Fibroblast of lung (primary cell): ENCODE measurements at regions not wholly inside any gene's neighbourhood (a gene's known extent, or its start where the extent isn't known, plus 50 kb on each side); places are given as distances from the start of the nearest gene placed in this dataset.

ENCODE experiments used
- DNase-seq, 2 donors: peaks; one replicate each; pipeline versions ENCODE4 v3.0.0 to v3.0.0-alpha.2; 2010; ENCODE audit warnings: low read depth in 2 of 2
- H2AFZ ChIP-seq: 2 replicates; pipeline ENCODE4 v1.5.1; 2012; ENCODE audit warnings: low read length, control low read depth, inconsistent platforms
- H3K27ac ChIP-seq: 2 replicates; pipeline ENCODE4 v1.5.1; 2011; ENCODE audit warnings: low read length, control low read depth; ENCODE audit not compliant: insufficient read depth
- H3K27me3 ChIP-seq: 2 replicates; pipeline ENCODE4 v1.5.1; 2011; ENCODE audit warnings: mild to moderate bottlenecking, low read length; ENCODE audit not compliant: control insufficient read depth, insufficient read depth
- H3K36me3 ChIP-seq: 2 replicates; pipeline ENCODE4 v1.5.1; 2011; ENCODE audit warnings: low read length; ENCODE audit not compliant: control insufficient read depth, insufficient read depth
- H3K4me1 ChIP-seq: 2 replicates; pipeline ENCODE4 v1.5.1; 2011; ENCODE audit warnings: low read length; ENCODE audit not compliant: control insufficient read depth, insufficient read depth; ENCODE audit errors: extremely low read depth
- H3K4me2 ChIP-seq: 2 replicates; pipeline ENCODE4 v1.5.1; 2011; ENCODE audit warnings: low read length, control low read depth; ENCODE audit not compliant: insufficient read depth; ENCODE audit errors: extremely low read depth
- H3K4me3 ChIP-seq, 4 experiments: fragments of 200-600 bp in 1 of 4; sonication (generic) in 1 of 4; replicated peaks in 1 of 4; 2 replicates each; pipeline ENCODE4 v1.5.1; 2011 to 2016; ENCODE audit warnings: low read length in 4 of 4, low read depth in 3 of 4, mild to moderate bottlenecking in 3 of 4, control low read depth in 2 of 4, inconsistent platforms in 1 of 4, mixed read lengths in 1 of 4; ENCODE audit not compliant: insufficient read depth in 1 of 4; ENCODE audit errors: control extremely low read depth in 1 of 4
- H3K79me2 ChIP-seq: 2 replicates; pipeline ENCODE4 v1.5.1; 2012; ENCODE audit warnings: mild to moderate bottlenecking, low read length, inconsistent platforms; ENCODE audit not compliant: control insufficient read depth, insufficient read depth
- H3K9ac ChIP-seq: 2 replicates; pipeline ENCODE4 v1.5.1; 2011; ENCODE audit warnings: mild to moderate bottlenecking, low read length, control low read depth; ENCODE audit not compliant: insufficient read depth
- H3K9me3 ChIP-seq: 2 replicates; pipeline ENCODE4 v1.5.1; 2012; ENCODE audit warnings: low read depth, low read length; ENCODE audit not compliant: control insufficient read depth, insufficient read depth
- H4K20me1 ChIP-seq: 2 replicates; pipeline ENCODE4 v1.5.1; 2011; ENCODE audit warnings: low read length; ENCODE audit not compliant: control insufficient read depth, insufficient read depth; ENCODE audit errors: extremely low read depth
- EZH2 ChIP-seq: IDR thresholded peaks from 2 replicates; pipeline ENCODE4 v1.5.1; 2012; ENCODE audit warnings: low read length, control low read depth, mild to moderate bottlenecking; ENCODE audit errors: missing control alignments
- TF ChIP-seq, protein P1 (sequence below), 2 donors: IDR thresholded peaks in 1 of 2; conservative IDR thresholded peaks in 1 of 2; 1 replicate in 1 of 2; 2 replicates in 1 of 2; pipeline ENCODE4 v1.5.1; 2011 to 2012; ENCODE audit warnings: low read length in 2 of 2, control low read depth in 1 of 2, inconsistent platforms in 1 of 2, low read depth in 1 of 2, mild to moderate bottlenecking in 1 of 2

DNA sequence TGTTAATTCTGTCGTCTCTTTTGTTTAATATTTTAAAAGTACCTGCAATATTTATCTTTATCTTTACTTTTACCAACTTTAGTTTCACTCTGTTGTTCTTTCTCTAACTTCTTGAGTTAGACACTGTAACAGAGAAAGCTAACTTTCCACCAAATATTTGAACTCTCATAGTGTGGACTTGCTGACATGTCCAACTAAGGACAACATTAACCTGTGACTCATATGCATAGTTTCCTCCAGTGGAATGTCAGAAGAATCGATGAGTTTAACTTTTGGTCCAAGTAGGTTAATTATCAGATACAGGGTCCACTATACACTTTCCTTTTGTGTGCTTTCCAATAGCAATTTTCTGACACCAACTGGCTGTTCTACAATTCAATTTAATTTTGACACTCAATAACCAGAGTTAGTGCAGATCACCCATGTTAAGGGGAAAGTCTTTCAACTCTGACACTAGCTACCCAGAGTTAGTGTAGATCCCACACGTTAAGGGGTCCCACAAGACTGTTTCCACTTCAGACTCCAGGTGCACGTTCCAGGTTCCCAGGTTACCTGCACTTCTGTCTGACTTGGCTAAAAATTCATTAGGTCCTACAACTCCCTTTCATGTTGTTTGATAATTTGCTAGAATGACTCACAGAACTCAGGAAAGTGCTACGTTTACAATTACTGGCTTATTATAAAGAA lies 559.0 kb upstream of the AMOT start:
- no peak overlapping the region for H3K27ac ChIP-seq
- DNase-seq = peak in 1 of 2 donors; percentile 69
- TF ChIP-seq, protein P1, sequence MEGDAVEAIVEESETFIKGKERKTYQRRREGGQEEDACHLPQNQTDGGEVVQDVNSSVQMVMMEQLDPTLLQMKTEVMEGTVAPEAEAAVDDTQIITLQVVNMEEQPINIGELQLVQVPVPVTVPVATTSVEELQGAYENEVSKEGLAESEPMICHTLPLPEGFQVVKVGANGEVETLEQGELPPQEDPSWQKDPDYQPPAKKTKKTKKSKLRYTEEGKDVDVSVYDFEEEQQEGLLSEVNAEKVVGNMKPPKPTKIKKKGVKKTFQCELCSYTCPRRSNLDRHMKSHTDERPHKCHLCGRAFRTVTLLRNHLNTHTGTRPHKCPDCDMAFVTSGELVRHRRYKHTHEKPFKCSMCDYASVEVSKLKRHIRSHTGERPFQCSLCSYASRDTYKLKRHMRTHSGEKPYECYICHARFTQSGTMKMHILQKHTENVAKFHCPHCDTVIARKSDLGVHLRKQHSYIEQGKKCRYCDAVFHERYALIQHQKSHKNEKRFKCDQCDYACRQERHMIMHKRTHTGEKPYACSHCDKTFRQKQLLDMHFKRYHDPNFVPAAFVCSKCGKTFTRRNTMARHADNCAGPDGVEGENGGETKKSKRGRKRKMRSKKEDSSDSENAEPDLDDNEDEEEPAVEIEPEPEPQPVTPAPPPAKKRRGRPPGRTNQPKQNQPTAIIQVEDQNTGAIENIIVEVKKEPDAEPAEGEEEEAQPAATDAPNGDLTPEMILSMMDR (conservative IDR thresholded peaks at IDR 0.05 in 1 of 2, IDR thresholded peaks at IDR 0.05 in 1 of 2; ENCODE audit: low read depth in 1 of 2, low read length in 2 of 2) = no peak
- TF ChIP-seq EZH2 = no peak

DNA sequence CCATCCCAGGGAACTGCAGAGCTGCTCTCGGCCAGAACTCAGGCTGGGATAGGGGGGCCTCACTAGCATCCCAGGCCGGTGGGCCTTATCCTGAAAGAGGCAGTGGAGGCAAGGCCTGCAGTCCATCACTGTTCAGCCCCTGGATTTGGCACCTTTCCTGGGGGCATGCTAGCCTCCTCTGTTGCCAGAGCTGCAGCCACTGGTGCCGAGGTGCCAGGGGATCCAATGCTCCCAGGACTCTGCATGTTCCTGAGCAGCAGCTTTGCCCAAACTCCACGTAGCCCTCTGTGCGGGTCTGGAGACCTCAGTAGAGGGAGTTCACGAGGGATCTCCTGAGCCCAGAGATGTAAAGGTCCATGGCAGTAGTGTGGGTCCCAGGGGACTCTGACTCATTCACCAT lies 551.7 kb upstream of the AMOT start:
- Histone ChIP-seq H2AFZ (no peak overlapping the region), H3K9me3 (no peaks in the 10 kb centered on the region), H4K20me1 (no peaks in the 10 kb centered on the region), H3K36me3 (no peaks in the 10 kb centered on the region), H3K27ac (no peak overlapping the region), H3K27me3 (no peaks in the 10 kb centered on the region), H3K9ac (no peak overlapping the region), H3K4me2 (no peak overlapping the region), H3K4me1 (no peaks in the 10 kb centered on the region), H3K4me3 (no peak overlapping the region), H3K79me2 (no peaks in the 10 kb centered on the region)
- no peak for DNase-seq
- TF ChIP-seq EZH2 = no peak
- TF ChIP-seq, protein P1 (conservative IDR thresholded peaks at IDR 0.05 in 1 of 2, IDR thresholded peaks at IDR 0.05 in 1 of 2; ENCODE audit: low read depth in 1 of 2, low read length in 2 of 2) = no peak

More for the DNA sequence above, 559.0 kb upstream of the AMOT start:
- no peak overlapping the region for H2AFZ ChIP-seq
- no peaks in the 10 kb centered on the region for H3K4me1 ChIP-seq
- no peaks in the 10 kb centered on the region for H3K27me3 ChIP-seq
- H3K4me2 ChIP-seq = no peak overlapping the region
- no peaks in the 10 kb centered on the region for H4K20me1 ChIP-seq
- H3K9me3 ChIP-seq = no peaks in the 10 kb centered on the region
- no peaks in the 10 kb centered on the region for H3K79me2 ChIP-seq
- no peaks in the 10 kb centered on the region for H3K36me3 ChIP-seq
- H3K9ac ChIP-seq = no peak overlapping the region
- no peak overlapping the region for H3K4me3 ChIP-seq

DNA sequence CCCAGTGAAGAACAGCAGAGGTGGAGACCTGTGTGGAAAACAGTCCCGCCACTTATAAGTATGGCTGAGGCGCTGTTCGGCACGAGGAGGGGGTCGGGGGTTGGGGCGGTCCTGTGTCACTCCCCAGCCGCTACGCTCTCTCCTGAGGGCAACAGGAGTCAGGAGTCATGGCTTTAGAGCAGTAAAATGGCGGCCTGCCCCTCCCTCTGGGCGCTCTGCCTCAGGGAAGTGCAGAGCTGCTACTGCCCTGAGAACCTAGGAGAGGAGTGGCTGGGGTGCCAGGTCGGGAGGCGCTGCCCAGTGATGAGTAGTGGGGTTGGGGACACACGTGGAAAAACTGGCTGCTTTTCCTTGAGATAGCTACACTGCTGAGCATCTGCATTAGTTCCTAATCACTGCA lies 551.2 kb upstream of the AMOT start:
- TF ChIP-seq EZH2 = no peak
- TF ChIP-seq, protein P1 (conservative IDR thresholded peaks at IDR 0.05 in 1 of 2, IDR thresholded peaks at IDR 0.05 in 1 of 2; ENCODE audit: low read depth in 1 of 2, low read length in 2 of 2) = no peak

More for the DNA sequence above, 551.2 kb upstream of the AMOT start:
- no peak overlapping the region for H3K9ac ChIP-seq
- H3K4me1 ChIP-seq = no peaks in the 10 kb centered on the region
- H2AFZ ChIP-seq = no peak overlapping the region
- no peak overlapping the region for H3K4me3 ChIP-seq
- no peaks in the 10 kb centered on the region for H3K36me3 ChIP-seq
- no peak for DNase-seq
- H3K9me3 ChIP-seq = no peaks in the 10 kb centered on the region
- H3K27ac ChIP-seq = no peak overlapping the region
- no peaks in the 10 kb centered on the region for H3K79me2 ChIP-seq
- no peaks in the 10 kb centered on the region for H4K20me1 ChIP-seq
- no peak overlapping the region for H3K4me2 ChIP-seq
- no peaks in the 10 kb centered on the region for H3K27me3 ChIP-seq
